22Rv1 (cell line): ENCODE measurements at regions not wholly inside any gene's neighbourhood (a gene's known extent, or its start where the extent isn't known, plus 50 kb on each side); places are given as distances from the start of the nearest gene placed in this dataset.

Source experiments
- H3K27ac ChIP-seq: fragments of 450-650 bp; 2 replicates; pipeline ENCODE4 v1.5.1; 2017
- CTCF ChIP-seq: fragments of 450-650 bp; IDR thresholded peaks from 2 replicates; pipeline ENCODE4 v1.5.1; 2017; ENCODE audit warnings: mild to moderate bottlenecking
- ZFX ChIP-seq: fragments of 450-650 bp; IDR thresholded peaks from 2 replicates; pipeline ENCODE4 v1.6.1; 2017; ENCODE audit warnings: antibody characterized with exemption, borderline replicate concordance

- TF ChIP-seq ZFX (no peak), CTCF (no peak)
- H3K27ac ChIP-seq = peak overlapping the region; percentile 74
These were observed 1647.6 kb upstream of the SPRY2 start for GRCh38 chr13:81988567-81988966.

GRCh38 chr13:81987677-81988357 is 1646.9 kb upstream of the SPRY2 start:
- TF ChIP-seq ZFX (no peak), CTCF (no peak)
- H3K27ac ChIP-seq = peak overlapping the region; percentile 74

- TF ChIP-seq CTCF = peak; percentile 76
- no peak for TF ChIP-seq ZFX
- peak overlapping the region; percentile 74 for H3K27ac ChIP-seq
These were observed 1646.2 kb upstream of the SPRY2 start for GRCh38 chr13:81987159-81987558.

- peak overlapping the region; percentile 74; the same call in 1 of the 2 replicates for H3K27ac ChIP-seq
- TF ChIP-seq ZFX = no peak
- no peak for TF ChIP-seq CTCF
These were observed 1645.4 kb upstream of the SPRY2 start for GRCh38 chr13:81986308-81986707.

- peak; percentile 68 for TF ChIP-seq CTCF
- TF ChIP-seq ZFX = no peak
- H3K27ac ChIP-seq = no peak overlapping the region
These were observed 1616.2 kb upstream of the SPRY2 start for GRCh38 chr13:81957121-81957520.

- no peak overlapping the region for H3K27ac ChIP-seq
- TF ChIP-seq CTCF = peak; percentile 74
- TF ChIP-seq ZFX = no peak
These were observed 1589.1 kb upstream of the SPRY2 start for GRCh38 chr13:81929988-81930387.

GRCh38 chr13:81927347-81927746 is 1586.4 kb upstream of the SPRY2 start:
- TF ChIP-seq CTCF (peak; percentile 46), ZFX (no peak)
- no peak overlapping the region for H3K27ac ChIP-seq
